ENCODE measurements at regions not wholly inside any gene's neighbourhood (a gene's known extent, or its start where the extent isn't known, plus 50 kb on each side); places are given as distances from the start of the nearest gene placed in this dataset.

DNA sequence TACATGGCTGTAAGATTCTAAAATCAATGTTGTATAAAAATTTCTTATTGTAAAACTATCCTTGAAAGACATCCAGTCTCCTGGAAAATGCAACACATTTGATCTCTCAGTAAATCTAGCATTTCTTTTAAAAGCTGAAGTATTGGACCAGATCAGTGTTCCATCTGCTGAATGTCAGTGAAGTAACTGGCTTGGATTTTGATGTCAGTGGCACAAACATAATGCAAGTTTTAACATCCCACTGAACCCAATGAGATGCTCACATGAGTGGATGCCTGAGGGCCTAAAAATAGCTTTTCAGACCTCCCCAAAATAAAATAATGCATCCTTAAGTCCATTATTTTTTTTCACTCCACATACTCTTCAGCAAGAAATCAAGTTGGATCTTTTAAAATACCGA lies 1432.2 kb downstream of the MRPL39 start:
- H3K4me1 ChIP-seq: no peaks in the 10 kb centered on the region
- TF ChIP-seq POLR2A (IDR thresholded peaks at IDR 0.05) (no peak), POLR2AphosphoS5 (IDR thresholded peaks at IDR 0.05) (no peak), EP300 (IDR thresholded peaks at IDR 0.05) (no peak)
- TF ChIP-seq, protein P1, sequence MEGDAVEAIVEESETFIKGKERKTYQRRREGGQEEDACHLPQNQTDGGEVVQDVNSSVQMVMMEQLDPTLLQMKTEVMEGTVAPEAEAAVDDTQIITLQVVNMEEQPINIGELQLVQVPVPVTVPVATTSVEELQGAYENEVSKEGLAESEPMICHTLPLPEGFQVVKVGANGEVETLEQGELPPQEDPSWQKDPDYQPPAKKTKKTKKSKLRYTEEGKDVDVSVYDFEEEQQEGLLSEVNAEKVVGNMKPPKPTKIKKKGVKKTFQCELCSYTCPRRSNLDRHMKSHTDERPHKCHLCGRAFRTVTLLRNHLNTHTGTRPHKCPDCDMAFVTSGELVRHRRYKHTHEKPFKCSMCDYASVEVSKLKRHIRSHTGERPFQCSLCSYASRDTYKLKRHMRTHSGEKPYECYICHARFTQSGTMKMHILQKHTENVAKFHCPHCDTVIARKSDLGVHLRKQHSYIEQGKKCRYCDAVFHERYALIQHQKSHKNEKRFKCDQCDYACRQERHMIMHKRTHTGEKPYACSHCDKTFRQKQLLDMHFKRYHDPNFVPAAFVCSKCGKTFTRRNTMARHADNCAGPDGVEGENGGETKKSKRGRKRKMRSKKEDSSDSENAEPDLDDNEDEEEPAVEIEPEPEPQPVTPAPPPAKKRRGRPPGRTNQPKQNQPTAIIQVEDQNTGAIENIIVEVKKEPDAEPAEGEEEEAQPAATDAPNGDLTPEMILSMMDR (IDR thresholded peaks at IDR 0.05): no peak
- no peaks in the 10 kb centered on the region for H3K36me3 ChIP-seq
- no peaks in the 10 kb centered on the region for H3K27me3 ChIP-seq
- H3K4me3 ChIP-seq: no peak overlapping the region
- no peak overlapping the region for H3K27ac ChIP-seq
- intact Hi-C loops (cut with DNase I): no loop called here
- peaks cover 0 to 4% (median 0%) of the 10 kb centered on the region in 4 donors for H3K9me3 ChIP-seq
- DNase-seq: no peak
- WGBS, 2 donors: 81 to 88% methylated on average over 1 of the region's 1 CpG

DNA sequence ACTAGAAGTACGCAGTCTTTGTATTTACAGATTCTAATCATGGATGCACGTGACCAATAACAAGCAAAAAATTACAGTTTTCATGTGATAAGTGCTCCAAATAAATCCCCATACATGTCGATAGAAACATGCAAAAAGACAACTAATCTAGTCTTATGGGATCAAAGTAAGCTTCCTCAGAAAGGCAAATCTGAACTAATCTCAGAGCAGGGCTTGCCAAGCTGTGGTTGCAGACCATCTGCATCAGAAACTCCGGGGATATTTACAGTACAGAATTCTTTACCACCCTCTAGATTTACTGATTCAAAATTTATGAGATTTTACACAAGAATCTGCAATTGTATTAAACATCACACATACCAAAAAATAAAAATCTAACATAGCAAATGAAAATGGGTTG lies 1435.5 kb downstream of the MRPL39 start:
- 75 to 84% methylated on average over 4 of the region's 4 CpGs for WGBS, 2 donors
- DNase-seq: no peak
- Histone ChIP-seq H3K9me3 (peaks cover 0 to 6% (median 0%) of the 10 kb centered on the region in 4 donors), H3K4me3 (no peak overlapping the region), H3K27me3 (no peaks in the 10 kb centered on the region), H3K27ac (no peak overlapping the region), H3K36me3 (no peaks in the 10 kb centered on the region), H3K4me1 (no peaks in the 10 kb centered on the region)
- intact Hi-C loops (cut with DNase I): no loop called here
- TF ChIP-seq POLR2AphosphoS5 (IDR thresholded peaks at IDR 0.05): no peak
- TF ChIP-seq POLR2A (IDR thresholded peaks at IDR 0.05): no peak
- no peak for TF ChIP-seq EP300 (IDR thresholded peaks at IDR 0.05)
- TF ChIP-seq, protein P1 (IDR thresholded peaks at IDR 0.05): no peak

DNA sequence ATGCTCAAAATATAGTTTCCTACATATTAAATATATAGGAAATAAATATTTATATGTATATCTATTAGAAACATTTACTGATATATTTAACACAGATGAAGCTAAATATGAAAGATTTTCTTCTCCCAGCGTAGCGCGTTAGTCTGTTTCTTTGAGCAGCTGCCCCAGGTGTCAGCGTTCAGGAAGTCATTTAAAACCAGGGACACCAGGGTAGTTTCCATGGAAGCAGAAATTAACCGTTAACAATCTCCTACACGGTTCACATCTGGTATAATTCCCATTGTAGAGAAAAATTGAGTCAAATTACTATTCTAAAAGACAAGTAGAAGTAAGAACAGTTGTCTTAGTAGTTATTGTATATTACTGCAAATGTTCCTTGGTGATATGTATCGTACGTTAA lies 1443.7 kb downstream of the MRPL39 start:
- H3K27me3 ChIP-seq: no peaks in the 10 kb centered on the region
- intact Hi-C loops (cut with DNase I): no loop called here
- H3K36me3 ChIP-seq: no peaks in the 10 kb centered on the region
- DNase-seq: no peak
- no peak overlapping the region for H3K27ac ChIP-seq
- 74 to 88% methylated on average over 8 of the region's 8 CpGs for WGBS, 2 donors
- H3K4me3 ChIP-seq: no peak overlapping the region
- no peak for TF ChIP-seq POLR2AphosphoS5 (IDR thresholded peaks at IDR 0.05)
- TF ChIP-seq POLR2A (IDR thresholded peaks at IDR 0.05): no peak
- TF ChIP-seq EP300 (IDR thresholded peaks at IDR 0.05): no peak
- TF ChIP-seq, protein P1 (IDR thresholded peaks at IDR 0.05): no peak
- H3K9me3 ChIP-seq: peaks cover 0 to 6% (median 0%) of the 10 kb centered on the region in 4 donors
- no peaks in the 10 kb centered on the region for H3K4me1 ChIP-seq

DNA sequence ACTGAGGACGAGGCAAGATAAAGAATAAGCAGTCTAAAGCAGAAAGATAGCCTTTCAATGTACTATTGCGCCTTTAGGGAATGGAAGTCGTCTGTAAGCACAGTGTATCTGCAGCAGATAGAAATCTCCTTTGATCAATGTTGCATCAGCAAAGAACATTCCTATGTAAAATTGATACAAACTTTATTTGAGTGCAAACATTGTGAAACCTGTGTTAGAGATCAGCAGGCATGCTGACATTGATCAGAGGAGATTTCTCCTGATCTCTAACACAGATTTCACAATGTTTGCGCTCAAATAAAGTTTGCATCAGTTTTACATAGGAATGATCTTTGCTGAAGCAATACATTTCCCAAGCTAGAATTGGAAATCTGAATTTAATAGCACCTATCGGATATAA lies 1446.8 kb downstream of the MRPL39 start:
- WGBS, 2 donors: 71 to 88% methylated on average over 5 of the region's 5 CpGs
- H3K4me3 ChIP-seq: no peak overlapping the region

More for the DNA sequence above, 1446.8 kb downstream of the MRPL39 start:
- Histone ChIP-seq H3K27ac (no peak overlapping the region), H3K36me3 (no peaks in the 10 kb centered on the region), H3K9me3 (no peaks in the 10 kb centered on the region), H3K27me3 (no peaks in the 10 kb centered on the region), H3K4me1 (no peaks in the 10 kb centered on the region)
- no peak for TF ChIP-seq POLR2A (IDR thresholded peaks at IDR 0.05)
- TF ChIP-seq, protein P1 (IDR thresholded peaks at IDR 0.05): no peak
- no peak for TF ChIP-seq POLR2AphosphoS5 (IDR thresholded peaks at IDR 0.05)
- TF ChIP-seq EP300 (IDR thresholded peaks at IDR 0.05): no peak
- no peak for DNase-seq
- intact Hi-C loops (cut with DNase I): no loop called here
